ENCODE measurements at regions not wholly inside any gene's neighbourhood (a gene's known extent, or its start where the extent isn't known, plus 50 kb on each side); places are given as distances from the start of the nearest gene placed in this dataset.

DNA sequence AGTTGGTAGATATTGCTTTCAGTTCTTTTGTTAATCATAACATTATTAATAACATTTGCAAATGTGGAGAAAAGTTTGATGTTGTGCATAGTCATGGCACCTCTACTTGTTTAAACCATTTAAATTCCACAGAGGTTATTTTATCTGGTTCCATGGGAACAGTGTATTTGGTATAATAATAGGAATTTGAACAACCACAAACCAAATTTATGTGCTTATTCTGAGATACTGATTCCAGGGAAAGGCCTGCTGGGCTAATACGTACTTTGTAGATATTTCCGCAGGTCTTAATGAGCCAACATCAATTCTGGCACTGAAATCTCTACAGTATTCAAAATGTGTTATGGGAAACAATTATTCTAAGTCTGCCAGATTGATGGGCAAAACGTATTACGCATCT lies 319.0 kb downstream of the DKK2 start:
- Histone ChIP-seq H3K27me3 (ENCODE audit: control insufficient read depth, insufficient read depth, low read length) (no peaks in the 10 kb centered on the region), H3K36me3 (replicated peaks; ENCODE audit: control insufficient read depth, insufficient read depth, low read length) (no peaks in the 10 kb centered on the region), H3K4me3 (ENCODE audit: insufficient read depth, low read depth, low read length) (no peak overlapping the region)
- no peak for DNase-seq

DNA sequence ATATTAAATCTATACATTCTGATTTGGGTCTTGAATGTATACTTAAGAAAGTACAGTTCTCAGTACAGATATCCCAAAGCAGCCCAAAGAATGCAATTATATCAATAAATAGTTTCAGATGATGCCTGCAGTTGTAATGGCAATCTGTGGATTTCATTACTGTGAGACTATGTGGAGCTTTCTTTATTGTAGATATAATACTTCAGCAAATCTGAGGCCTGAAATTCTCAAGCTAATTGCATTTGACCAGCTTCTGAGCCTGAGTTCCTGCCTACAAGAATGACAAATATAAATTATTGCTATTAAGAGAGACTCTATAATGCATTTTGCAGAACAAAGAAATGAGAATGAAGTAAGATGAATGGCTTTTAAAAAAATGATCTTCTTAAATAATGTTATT lies 320.3 kb downstream of the DKK2 start:
- no peak for DNase-seq
- Histone ChIP-seq H3K4me3 (ENCODE audit: insufficient read depth, low read depth, low read length) (no peak overlapping the region), H3K36me3 (replicated peaks; ENCODE audit: control insufficient read depth, insufficient read depth, low read length) (no peaks in the 10 kb centered on the region), H3K27me3 (ENCODE audit: control insufficient read depth, insufficient read depth, low read length) (no peaks in the 10 kb centered on the region)

DNA sequence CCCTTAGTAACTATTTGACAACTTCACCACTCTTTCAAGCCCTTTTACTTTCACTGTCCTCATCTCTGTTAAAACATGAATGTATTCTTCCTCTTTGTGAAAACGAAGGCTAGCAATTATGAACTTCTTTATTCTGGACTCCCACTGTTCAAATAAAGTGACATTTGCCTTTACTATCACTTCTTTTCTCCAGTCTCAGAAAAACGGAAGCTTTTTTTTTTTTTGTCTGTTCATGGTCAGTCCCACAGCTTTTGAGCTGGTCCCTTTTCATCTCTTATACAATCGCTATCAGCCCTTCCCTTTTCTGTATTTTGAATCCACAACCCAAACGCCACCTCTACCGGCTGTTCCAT lies 327.7 kb downstream of the DKK2 start:
- DNase-seq = no peak
- Histone ChIP-seq H3K27me3 (ENCODE audit: control insufficient read depth, insufficient read depth, low read length) (no peaks in the 10 kb centered on the region), H3K4me3 (ENCODE audit: insufficient read depth, low read depth, low read length) (no peak overlapping the region), H3K36me3 (replicated peaks; ENCODE audit: control insufficient read depth, insufficient read depth, low read length) (no peaks in the 10 kb centered on the region)

DNA sequence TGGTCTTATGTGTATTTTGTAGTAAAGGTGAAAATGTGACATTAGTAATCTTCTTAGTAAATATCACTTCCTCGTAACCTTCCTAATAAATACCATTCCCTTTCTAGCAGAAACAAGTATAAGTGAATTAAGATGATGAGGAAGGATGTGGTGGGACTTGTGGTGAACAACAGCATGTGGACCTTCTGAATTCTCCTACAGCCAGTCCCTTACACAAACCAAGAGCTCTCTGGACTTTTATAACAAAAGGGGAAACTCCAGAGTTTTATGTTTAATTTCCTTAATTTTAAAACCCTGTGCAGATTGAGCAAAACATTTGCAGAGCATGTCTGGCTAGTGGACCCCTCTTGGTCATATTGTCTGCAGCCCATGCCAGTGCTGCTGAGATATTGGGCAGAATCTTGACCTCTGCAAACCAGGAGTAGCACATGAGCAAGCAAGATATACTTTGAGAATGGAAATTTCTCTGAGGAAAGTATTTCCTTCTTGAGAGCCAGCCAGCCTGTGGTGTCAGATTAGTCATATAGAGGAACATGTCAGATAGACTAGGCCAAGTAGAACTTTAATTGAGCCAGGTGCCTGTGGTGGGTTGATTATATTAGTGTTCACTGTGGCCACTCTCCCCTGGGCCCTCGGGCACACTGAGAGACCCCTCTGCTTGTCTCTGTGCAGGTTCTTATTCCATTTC lies 328.2 kb downstream of the DKK2 start:
- DNase-seq = no peak
- no peak overlapping the region for H3K4me3 ChIP-seq (ENCODE audit: insufficient read depth, low read depth, low read length)
- H3K27me3 ChIP-seq (ENCODE audit: control insufficient read depth, insufficient read depth, low read length) = no peaks in the 10 kb centered on the region
- H3K36me3 ChIP-seq (replicated peaks; ENCODE audit: control insufficient read depth, insufficient read depth, low read length) = no peaks in the 10 kb centered on the region

DNA sequence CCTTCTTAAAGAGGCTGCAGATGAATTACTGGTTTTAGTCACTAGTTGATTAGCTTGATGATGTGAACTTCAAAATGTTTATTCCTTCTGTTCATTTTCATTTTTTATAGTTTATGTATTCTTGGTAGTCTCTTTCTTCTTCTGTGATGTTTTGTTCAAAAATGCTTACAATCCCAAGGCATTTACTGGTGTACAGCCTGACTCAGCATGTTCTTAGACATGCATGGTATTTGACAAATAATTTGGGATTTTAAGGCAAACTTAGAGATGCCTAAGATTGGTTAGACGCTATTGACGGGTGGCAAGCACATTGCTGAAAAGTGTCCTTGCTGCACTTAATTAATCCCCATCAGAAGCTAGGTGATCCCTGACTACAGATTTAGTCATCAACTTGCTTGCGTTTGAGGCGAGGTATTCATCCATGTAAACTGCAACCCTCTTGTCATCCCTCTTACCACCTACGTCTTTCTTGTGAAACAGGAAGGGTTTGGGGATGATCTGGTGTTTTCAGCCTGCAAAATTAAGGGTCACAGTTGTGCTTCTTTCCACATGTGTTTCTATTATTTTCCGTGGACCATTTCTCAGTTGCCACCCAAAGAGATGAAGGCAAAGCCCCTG lies 331.8 kb downstream of the DKK2 start:
- DNase-seq = no peak
- H3K27me3 ChIP-seq (ENCODE audit: control insufficient read depth, insufficient read depth, low read length) = no peaks in the 10 kb centered on the region
- H3K36me3 ChIP-seq (replicated peaks; ENCODE audit: control insufficient read depth, insufficient read depth, low read length) = no peaks in the 10 kb centered on the region
- H3K4me3 ChIP-seq (ENCODE audit: insufficient read depth, low read depth, low read length) = no peak overlapping the region

DNA sequence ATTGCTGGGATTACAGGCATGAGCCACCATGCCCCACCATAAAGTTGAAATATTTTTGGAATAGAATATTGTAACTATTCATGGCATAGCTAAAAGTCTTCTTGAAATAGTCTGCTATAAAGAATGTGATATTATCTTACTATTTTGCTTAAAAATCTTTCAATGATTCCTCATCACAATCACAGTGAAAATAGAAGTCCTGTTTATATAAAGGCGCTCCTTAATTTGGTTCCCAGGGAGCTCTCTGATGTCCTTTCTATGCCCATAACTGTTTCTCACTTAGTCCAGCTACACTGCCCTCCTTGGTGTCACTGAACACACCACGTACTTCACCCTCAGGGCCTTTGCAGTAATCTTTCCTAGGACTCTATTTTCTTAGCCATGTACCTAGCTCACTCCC lies 331.7 kb upstream of the GIMD1 start:
- no peak for DNase-seq
- H3K36me3 ChIP-seq (replicated peaks; ENCODE audit: control insufficient read depth, insufficient read depth, low read length) = no peaks in the 10 kb centered on the region
- no peak overlapping the region for H3K4me3 ChIP-seq (ENCODE audit: insufficient read depth, low read depth, low read length)
- H3K27me3 ChIP-seq (ENCODE audit: control insufficient read depth, insufficient read depth, low read length) = no peaks in the 10 kb centered on the region

DNA sequence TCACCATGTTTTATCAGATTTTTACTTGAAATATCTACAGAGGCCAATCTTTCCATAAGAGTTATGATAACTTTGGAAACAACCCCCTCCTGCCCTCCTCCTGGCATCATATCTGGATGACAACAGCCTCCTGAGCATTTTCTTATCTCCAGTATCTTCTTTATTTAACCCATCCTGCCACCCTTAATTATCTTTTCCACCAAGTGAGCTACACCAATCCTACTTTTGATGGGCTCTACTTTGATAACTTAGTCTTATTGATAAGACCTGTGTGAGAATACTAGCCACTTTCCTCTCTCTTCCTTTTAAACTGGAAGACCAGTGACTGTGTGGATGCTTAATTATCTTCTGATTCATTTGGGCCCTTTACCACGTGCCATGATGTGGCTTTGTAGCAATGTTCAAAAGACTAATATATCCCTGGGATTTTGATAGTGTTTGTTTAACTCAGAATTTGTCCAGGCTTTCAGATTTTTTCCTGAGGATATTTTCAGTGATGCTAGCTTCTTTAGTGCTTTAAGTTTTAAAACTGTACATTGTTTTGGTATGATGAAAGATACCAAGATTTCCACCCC lies 330.1 kb upstream of the GIMD1 start:
- no peak for DNase-seq
- Histone ChIP-seq H3K27me3 (ENCODE audit: control insufficient read depth, insufficient read depth, low read length) (no peaks in the 10 kb centered on the region), H3K4me3 (ENCODE audit: insufficient read depth, low read depth, low read length) (no peak overlapping the region), H3K36me3 (replicated peaks; ENCODE audit: control insufficient read depth, insufficient read depth, low read length) (no peaks in the 10 kb centered on the region)

- Histone ChIP-seq H3K36me3 (replicated peaks; ENCODE audit: control insufficient read depth, insufficient read depth, low read length) (no peaks in the 10 kb centered on the region), H3K27me3 (ENCODE audit: control insufficient read depth, insufficient read depth, low read length) (no peaks in the 10 kb centered on the region), H3K4me3 (ENCODE audit: insufficient read depth, low read depth, low read length) (no peak overlapping the region)
- no peak for DNase-seq
Measured at GRCh38 chr4:106695501-106696262, 327.1 kb upstream of the GIMD1 start.

DNA sequence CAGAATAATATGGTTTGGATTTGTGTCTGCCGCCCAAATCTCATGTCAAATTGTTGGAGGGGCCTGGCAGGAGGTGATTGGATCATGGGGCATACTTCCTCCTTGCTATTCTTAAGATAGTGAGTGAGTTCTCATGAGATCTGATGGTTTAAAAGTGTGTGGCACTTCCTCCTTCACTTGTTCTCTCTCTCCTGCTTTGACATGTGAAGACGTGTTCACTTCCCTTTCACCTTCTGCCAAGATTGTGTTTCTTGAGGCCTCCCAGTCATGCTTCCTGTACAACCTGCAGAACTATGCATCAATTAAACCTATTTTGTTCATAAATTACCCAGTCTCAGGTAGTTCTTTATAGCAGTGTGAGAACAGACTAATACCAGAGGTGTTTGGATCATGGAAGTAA lies 325.7 kb upstream of the GIMD1 start:
- DNase-seq = no peak
- no peaks in the 10 kb centered on the region for H3K36me3 ChIP-seq (replicated peaks; ENCODE audit: control insufficient read depth, insufficient read depth, low read length)
- H3K4me3 ChIP-seq (ENCODE audit: insufficient read depth, low read depth, low read length) = no peak overlapping the region
- no peaks in the 10 kb centered on the region for H3K27me3 ChIP-seq (ENCODE audit: control insufficient read depth, insufficient read depth, low read length)

- Histone ChIP-seq H3K27me3 (ENCODE audit: control insufficient read depth, insufficient read depth, low read length) (no peaks in the 10 kb centered on the region), H3K4me3 (ENCODE audit: insufficient read depth, low read depth, low read length) (no peak overlapping the region), H3K36me3 (replicated peaks; ENCODE audit: control insufficient read depth, insufficient read depth, low read length) (no peaks in the 10 kb centered on the region)
- peak; percentile 20 for DNase-seq
Measured at GRCh38 chr4:106691749-106692148, 323.2 kb upstream of the GIMD1 start.

DNA sequence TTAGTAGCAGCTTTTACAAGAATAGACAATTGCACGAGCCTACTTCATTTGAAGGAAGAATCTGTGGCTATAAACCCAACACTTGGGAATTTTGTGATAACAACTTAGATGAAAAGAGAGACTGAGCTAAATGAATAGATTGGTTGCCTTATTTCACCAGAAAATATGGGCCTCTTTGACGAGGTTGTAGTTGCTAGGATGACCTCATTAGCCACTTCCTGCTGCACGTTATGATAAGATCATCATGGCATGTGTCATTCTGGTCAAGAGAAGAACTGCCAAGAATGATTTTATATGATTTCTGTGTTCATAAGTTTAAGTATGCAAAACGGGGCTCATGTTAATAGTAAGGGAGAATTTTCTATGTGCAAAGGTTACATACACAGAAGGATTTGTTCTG lies 321.9 kb upstream of the GIMD1 start:
- no peaks in the 10 kb centered on the region for H3K36me3 ChIP-seq (replicated peaks; ENCODE audit: control insufficient read depth, insufficient read depth, low read length)
- DNase-seq = no peak

GRCh38 chr4:106687026-106687425 lies 318.4 kb upstream of the GIMD1 start:
- no peak overlapping the region for H3K4me3 ChIP-seq (ENCODE audit: insufficient read depth, low read depth, low read length)
- no peaks in the 10 kb centered on the region for H3K36me3 ChIP-seq (replicated peaks; ENCODE audit: control insufficient read depth, insufficient read depth, low read length)
- H3K27me3 ChIP-seq (ENCODE audit: control insufficient read depth, insufficient read depth, low read length) = no peaks in the 10 kb centered on the region
- no peak for DNase-seq

More for the DNA sequence above, 321.9 kb upstream of the GIMD1 start:
- Histone ChIP-seq H3K27me3 (ENCODE audit: control insufficient read depth, insufficient read depth, low read length) (no peaks in the 10 kb centered on the region), H3K4me3 (ENCODE audit: insufficient read depth, low read depth, low read length) (no peak overlapping the region)

DNA sequence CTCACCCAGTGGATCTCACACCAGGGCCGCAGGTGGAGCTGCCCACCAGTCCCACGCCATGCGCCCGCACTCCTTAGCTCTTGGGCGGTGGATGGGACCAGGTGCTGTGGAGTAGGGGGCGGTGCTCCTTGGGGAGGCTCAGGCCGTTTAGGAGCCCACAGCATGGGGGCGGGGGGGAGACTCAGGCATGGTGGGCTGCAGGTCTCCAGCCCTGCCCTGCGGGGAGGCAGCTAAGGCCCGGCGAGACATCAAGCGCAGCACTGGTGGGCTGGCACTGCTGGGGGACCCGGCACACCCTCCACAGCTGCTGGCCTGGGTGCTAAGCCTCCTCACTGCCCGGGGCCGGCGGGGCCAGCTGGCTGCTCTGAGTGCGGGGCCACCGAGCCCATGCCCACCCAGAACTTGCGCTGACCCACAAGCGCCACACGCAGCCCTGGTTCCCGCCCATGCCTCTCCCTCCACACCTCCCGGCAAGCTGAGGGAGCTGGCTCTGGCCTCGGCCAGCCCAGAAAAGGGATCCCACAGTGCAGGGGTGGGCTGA lies 312.9 kb upstream of the GIMD1 start:
- H3K36me3 ChIP-seq (replicated peaks; ENCODE audit: control insufficient read depth, insufficient read depth, low read length) = no peaks in the 10 kb centered on the region
- H3K27me3 ChIP-seq (ENCODE audit: control insufficient read depth, insufficient read depth, low read length) = no peaks in the 10 kb centered on the region
- DNase-seq = no peak
- no peak overlapping the region for H3K4me3 ChIP-seq (ENCODE audit: insufficient read depth, low read depth, low read length)

DNA sequence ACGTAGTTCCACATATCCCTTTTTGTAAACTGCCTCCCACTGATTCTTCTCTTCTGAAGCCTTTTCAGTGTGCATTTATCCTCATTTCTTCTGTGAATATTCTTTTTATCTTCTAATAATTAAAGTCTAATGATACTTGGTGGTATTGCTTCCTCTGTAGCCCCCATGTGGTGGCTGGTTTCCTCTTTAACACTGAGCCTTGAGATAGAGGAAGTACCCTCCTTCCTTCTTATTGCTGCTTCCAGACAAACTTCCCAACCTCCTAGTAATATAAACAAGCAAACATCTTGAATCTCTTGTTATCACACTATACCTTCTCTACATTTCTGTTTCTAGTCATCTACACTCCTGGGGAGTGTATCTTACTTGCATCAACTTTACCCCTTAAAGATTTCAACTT lies 310.5 kb upstream of the GIMD1 start:
- Histone ChIP-seq H3K36me3 (replicated peaks; ENCODE audit: control insufficient read depth, insufficient read depth, low read length) (no peaks in the 10 kb centered on the region), H3K4me3 (ENCODE audit: insufficient read depth, low read depth, low read length) (no peak overlapping the region), H3K27me3 (ENCODE audit: control insufficient read depth, insufficient read depth, low read length) (no peaks in the 10 kb centered on the region)
- DNase-seq = no peak

- H3K4me3 ChIP-seq (ENCODE audit: insufficient read depth, low read depth, low read length) = no peak overlapping the region
- no peaks in the 10 kb centered on the region for H3K36me3 ChIP-seq (replicated peaks; ENCODE audit: control insufficient read depth, insufficient read depth, low read length)
- DNase-seq = no peak
- no peaks in the 10 kb centered on the region for H3K27me3 ChIP-seq (ENCODE audit: control insufficient read depth, insufficient read depth, low read length)
Measured at GRCh38 chr4:106677213-106677612, 308.6 kb upstream of the GIMD1 start.
